Stomach (tissue), 8 donors: ENCODE measurements at regions not wholly inside any gene's neighbourhood (a gene's known extent, or its start where the extent isn't known, plus 50 kb on each side); places are given as distances from the start of the nearest gene placed in this dataset.

Source experiments
- DNase-seq, 2 donors: peaks; one replicate each; pipeline versions ENCODE4 v3.0.0 to v3.0.0-alpha.2; 2013 to 2019
- H3K27ac ChIP-seq, 5 donors: fragments of 200-600 bp in 4 of 5; sonication (generic) in 4 of 5; one replicate each; pipeline ENCODE4 v1.5.1; 2013 to 2019; ENCODE audit warnings: mild to moderate bottlenecking in 1 of 5, moderate library complexity in 1 of 5
- H3K27me3 ChIP-seq, 3 donors: fragments of 200-600 bp; sonication (generic); one replicate each; pipeline ENCODE4 v1.5.1; 2017 to 2019; ENCODE audit warnings: mixed run types in 1 of 3
- H3K36me3 ChIP-seq, 4 donors: fragments of 200-600 bp; sonication (generic); 1 replicate in 3 of 4; 2 replicates in 1 of 4; pipeline ENCODE4 v1.5.1; 2016 to 2019
- H3K4me1 ChIP-seq, 4 donors: fragments of 200-600 bp; sonication (generic); one replicate each; pipeline ENCODE4 v1.5.1; 2016 to 2019
- H3K4me3 ChIP-seq, 4 donors: fragments of 200-600 bp; sonication (generic) in 3 of 4; one replicate each; pipeline ENCODE4 v1.5.1; 2016 to 2019; ENCODE audit warnings: mild to moderate bottlenecking in 1 of 4
- H3K9me3 ChIP-seq, 4 donors: fragments of 200-600 bp; sonication (generic); one replicate each; pipeline ENCODE4 v1.5.1; 2016 to 2019
- EP300 ChIP-seq: sonication (generic); formaldehyde crosslinking; IDR thresholded peaks from one replicate; pipeline ENCODE4 v1.6.1; 2017; ENCODE audit warnings: antibody characterized with exemption
- POLR2A ChIP-seq, 4 donors: fragments of 450-650 bp; IDR thresholded peaks; one replicate each; pipeline ENCODE4 v1.6.1; 2016; ENCODE audit warnings: antibody characterized with exemption in 4 of 4, control low read depth in 2 of 4, mild to moderate bottlenecking in 1 of 4, moderate library complexity in 1 of 4
- POLR2AphosphoS5 ChIP-seq, 3 donors: sonication (generic); formaldehyde crosslinking; IDR thresholded peaks; one replicate each; pipeline ENCODE4 v1.6.1; 2016; ENCODE audit warnings: antibody characterized with exemption in 3 of 3
- WGBS, 5 donors: extraction: QIAGEN DNeasy Blood & Tissue Kit in 3 of 5; methylation state at CpG; one replicate each; pipeline versions ENCODE4 v1.1.5 to v1.1.7; 2013 to 2018; 5-methylcytosine and 5-hydroxymethylcytosine counted together
- intact Hi-C: fragments of 100-400 bp; cut with DNase I; formaldehyde crosslinking; loops from one replicate; pipeline ENCODE4 v1.15.1; 2023; ENCODE audit warnings: low total_unique reads
- TF ChIP-seq, protein P1 (sequence below), 7 experiments: fragments of 450-650 bp in 4 of 7; fragments of 200-600 bp in 3 of 7; sonication (generic) in 3 of 7; IDR thresholded peaks; one replicate each; pipeline ENCODE4 v1.5.1; 2016 to 2019; ENCODE audit warnings: antibody characterized with exemption in 7 of 7, control low read depth in 2 of 7, mild to moderate bottlenecking in 1 of 7
- donor health status: healthy with polysubstance abuse.
- donor health status: Bipolar disorder and iron deficiency.
- donor health status: healthy.

DNA sequence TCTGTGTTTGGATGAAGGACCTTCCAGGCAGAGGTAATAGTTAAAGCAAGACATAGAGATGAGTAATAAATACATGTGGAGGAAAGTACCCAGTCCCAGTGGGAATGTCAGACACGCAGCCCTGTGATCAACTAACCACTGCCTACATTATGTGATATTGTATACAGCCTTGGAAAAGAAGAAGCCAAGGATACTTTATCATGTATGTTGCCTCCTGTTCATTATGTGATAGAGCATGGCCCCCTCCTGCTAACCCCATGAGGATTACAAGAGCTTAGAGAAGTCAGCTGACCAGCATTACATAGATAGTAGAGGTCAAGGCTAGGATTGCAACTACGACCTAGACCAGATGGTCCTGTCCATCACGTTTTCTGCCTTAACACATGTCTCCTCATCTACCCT is 497.0 kb upstream of the TNC start:
- intact Hi-C loops: no loop called here
- Histone ChIP-seq H3K9me3 (peaks cover 0 to 6% (median 0%) of the 10 kb centered on the region in 4 donors), H3K4me3 (no peak overlapping the region), H3K36me3 (no peaks in the 10 kb centered on the region), H3K4me1 (no peaks in the 10 kb centered on the region), H3K27me3 (peaks cover 0 to 7% (median 0%) of the 10 kb centered on the region in 3 donors), H3K27ac (no peak overlapping the region)
- TF ChIP-seq POLR2A (IDR thresholded peaks at IDR 0.05): no peak
- TF ChIP-seq POLR2AphosphoS5 (IDR thresholded peaks at IDR 0.05): no peak
- no peak for TF ChIP-seq EP300
- TF ChIP-seq, protein P1, sequence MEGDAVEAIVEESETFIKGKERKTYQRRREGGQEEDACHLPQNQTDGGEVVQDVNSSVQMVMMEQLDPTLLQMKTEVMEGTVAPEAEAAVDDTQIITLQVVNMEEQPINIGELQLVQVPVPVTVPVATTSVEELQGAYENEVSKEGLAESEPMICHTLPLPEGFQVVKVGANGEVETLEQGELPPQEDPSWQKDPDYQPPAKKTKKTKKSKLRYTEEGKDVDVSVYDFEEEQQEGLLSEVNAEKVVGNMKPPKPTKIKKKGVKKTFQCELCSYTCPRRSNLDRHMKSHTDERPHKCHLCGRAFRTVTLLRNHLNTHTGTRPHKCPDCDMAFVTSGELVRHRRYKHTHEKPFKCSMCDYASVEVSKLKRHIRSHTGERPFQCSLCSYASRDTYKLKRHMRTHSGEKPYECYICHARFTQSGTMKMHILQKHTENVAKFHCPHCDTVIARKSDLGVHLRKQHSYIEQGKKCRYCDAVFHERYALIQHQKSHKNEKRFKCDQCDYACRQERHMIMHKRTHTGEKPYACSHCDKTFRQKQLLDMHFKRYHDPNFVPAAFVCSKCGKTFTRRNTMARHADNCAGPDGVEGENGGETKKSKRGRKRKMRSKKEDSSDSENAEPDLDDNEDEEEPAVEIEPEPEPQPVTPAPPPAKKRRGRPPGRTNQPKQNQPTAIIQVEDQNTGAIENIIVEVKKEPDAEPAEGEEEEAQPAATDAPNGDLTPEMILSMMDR (IDR thresholded peaks at IDR 0.05): no peak
- WGBS, 5 donors: 62 to 70% (median 68%) methylated on average over 3 of the region's 3 CpGs
- DNase-seq: no peak

DNA sequence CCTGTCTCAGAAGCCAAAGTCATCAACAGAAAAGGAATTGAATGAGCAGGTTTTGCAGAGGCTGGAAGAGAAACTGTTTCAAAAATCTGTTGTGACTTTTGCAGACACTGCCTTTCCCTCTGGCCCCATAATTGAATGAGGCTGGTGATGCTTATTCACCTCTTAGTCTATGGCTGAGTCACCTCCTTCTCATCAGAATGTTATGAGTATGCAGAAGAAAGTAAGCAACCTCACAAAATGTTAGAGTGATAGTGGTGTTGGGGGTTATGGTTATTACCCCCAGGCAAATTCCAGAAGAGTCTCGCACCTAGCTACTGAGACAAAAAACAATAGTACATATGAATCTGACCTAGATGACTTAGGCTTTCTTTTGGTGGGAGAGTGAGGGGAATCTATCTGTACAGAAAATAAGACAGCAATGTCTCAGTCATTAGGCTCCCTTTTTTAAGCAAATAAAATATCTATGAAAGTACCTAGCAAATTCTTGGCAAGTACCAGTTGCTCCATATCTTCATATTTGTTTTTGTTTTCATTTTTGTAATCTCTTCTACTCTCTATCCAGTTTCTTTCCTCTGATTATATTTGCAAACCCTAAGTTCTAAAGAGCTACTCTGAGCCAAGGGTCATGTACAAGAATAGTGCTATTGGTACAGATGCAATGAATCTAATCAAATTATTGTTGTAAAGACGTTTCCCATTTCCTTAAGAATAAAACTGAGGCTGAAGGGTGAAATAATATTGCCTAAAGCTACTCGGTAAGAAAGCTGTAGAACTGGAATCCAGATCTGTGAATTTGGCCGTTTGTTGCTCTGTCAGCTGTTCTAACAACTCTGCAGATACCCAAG is 498.1 kb upstream of the TNC start:
- TF ChIP-seq POLR2A (IDR thresholded peaks at IDR 0.05): no peak
- no peak for TF ChIP-seq EP300
- no peak for TF ChIP-seq POLR2AphosphoS5 (IDR thresholded peaks at IDR 0.05)
- TF ChIP-seq, protein P1 (IDR thresholded peaks at IDR 0.05): no peak
- Histone ChIP-seq H3K27me3 (peaks cover 0 to 7% (median 0%) of the 10 kb centered on the region in 3 donors), H3K9me3 (peaks cover 0 to 6% (median 0%) of the 10 kb centered on the region in 4 donors), H3K4me3 (no peak overlapping the region), H3K36me3 (no peaks in the 10 kb centered on the region), H3K4me1 (no peaks in the 10 kb centered on the region), H3K27ac (no peak overlapping the region)
- DNase-seq: no peak
- intact Hi-C loops: no loop called here
- WGBS, 5 donors: 52 to 65% (median 60%) methylated on average over 4 of the region's 4 CpGs

DNA sequence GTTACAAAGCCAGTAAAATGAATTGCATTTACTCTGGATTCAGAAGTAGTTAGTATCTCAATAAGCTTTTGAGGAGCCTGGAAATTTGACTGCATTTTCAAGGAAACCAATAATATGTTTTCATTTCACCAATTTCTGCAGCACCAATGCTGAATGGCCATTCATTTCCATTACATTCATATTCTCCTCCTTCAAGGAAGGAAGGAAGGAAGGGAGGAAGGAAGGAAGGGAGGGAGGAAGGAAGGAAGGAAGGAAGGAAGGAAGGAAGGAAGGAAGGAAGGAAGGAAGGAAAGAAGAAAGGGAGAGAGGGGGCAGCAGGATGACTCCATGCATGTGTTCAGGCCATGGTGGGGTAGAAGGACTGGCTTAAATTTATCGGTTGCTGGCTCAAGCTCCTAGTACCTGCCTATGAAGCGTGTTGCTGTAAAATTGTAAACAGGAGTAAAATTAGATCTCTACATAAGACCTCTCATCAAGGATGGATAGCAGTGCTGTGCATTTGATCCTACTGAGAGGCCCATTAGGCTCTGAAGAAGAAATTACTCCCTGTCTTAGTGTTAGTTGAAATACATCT is 498.8 kb upstream of the TNC start:
- intact Hi-C loops: no loop called here
- peaks cover 0 to 6% (median 0%) of the 10 kb centered on the region in 4 donors for H3K9me3 ChIP-seq
- no peak overlapping the region for H3K27ac ChIP-seq
- no peak overlapping the region for H3K4me3 ChIP-seq
- WGBS, 5 donors: 88 to 95% (median 93%) methylated on average over 2 of the region's 2 CpGs
- H3K4me1 ChIP-seq: no peaks in the 10 kb centered on the region
- H3K36me3 ChIP-seq: no peaks in the 10 kb centered on the region
- no peak for TF ChIP-seq POLR2AphosphoS5 (IDR thresholded peaks at IDR 0.05)
- TF ChIP-seq, protein P1 (IDR thresholded peaks at IDR 0.05): no peak
- TF ChIP-seq EP300: no peak
- no peak for TF ChIP-seq POLR2A (IDR thresholded peaks at IDR 0.05)
- DNase-seq: no peak
- H3K27me3 ChIP-seq: peaks cover 0 to 7% (median 0%) of the 10 kb centered on the region in 3 donors

DNA sequence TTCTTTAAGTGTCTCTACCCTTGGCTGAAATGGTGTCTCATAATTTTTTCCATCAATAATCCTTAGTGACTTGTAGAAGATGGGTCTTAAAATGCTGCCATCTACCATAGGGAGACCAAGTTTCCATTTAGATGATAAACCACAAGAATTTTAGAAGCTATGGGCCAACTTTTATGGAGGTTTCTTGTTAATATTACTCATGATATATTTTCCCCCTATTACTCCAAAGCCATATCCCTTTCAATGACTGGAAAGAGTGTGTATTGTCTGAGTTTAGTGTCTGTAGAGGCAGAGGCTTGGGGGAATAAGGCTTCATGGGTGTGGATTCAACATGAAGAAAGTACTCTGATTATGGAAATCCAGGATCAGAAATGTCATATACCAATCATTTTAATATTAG is 507.3 kb upstream of the TNC start:
- no peaks in the 10 kb centered on the region for H3K4me1 ChIP-seq
- H3K9me3 ChIP-seq: peaks cover 0 to 8% (median 1%) of the 10 kb centered on the region in 4 donors
- H3K27ac ChIP-seq: no peak overlapping the region
- no peaks in the 10 kb centered on the region for H3K36me3 ChIP-seq
- no peak for DNase-seq
- no peak overlapping the region for H3K4me3 ChIP-seq
- intact Hi-C loops: no loop called here
- H3K27me3 ChIP-seq: no peaks in the 10 kb centered on the region
- TF ChIP-seq EP300 (no peak), POLR2A (IDR thresholded peaks at IDR 0.05) (no peak), POLR2AphosphoS5 (IDR thresholded peaks at IDR 0.05) (no peak)
- TF ChIP-seq, protein P1 (IDR thresholded peaks at IDR 0.05): no peak
